Ishikawa (cell line): ENCODE measurements at regions not wholly inside any gene's neighbourhood (a gene's known extent, or its start where the extent isn't known, plus 50 kb on each side); places are given as distances from the start of the nearest gene placed in this dataset.

Experiments used
- EGR1 ChIP-seq: IDR thresholded peaks from 2 replicates; pipeline ENCODE4 v1.6.1; 2012
- EP300 ChIP-seq: IDR thresholded peaks from 2 replicates; pipeline ENCODE4 v1.6.1; 2012; ENCODE audit warnings: borderline replicate concordance
- MAX ChIP-seq: IDR thresholded peaks from 2 replicates; pipeline ENCODE4 v1.6.1; 2012
- NFIC ChIP-seq: IDR thresholded peaks from 2 replicates; pipeline ENCODE4 v1.6.1; 2012
- RAD21 ChIP-seq: IDR thresholded peaks from 2 replicates; pipeline ENCODE4 v1.6.1; 2012; ENCODE audit warnings: low read depth
- REST ChIP-seq: IDR thresholded peaks from 2 replicates; pipeline ENCODE4 v1.6.1; 2012; ENCODE audit warnings: low read depth, mild to moderate bottlenecking

GRCh38 chr10:47159361-47160260 lies 140.4 kb upstream of the GDF10 start:
- TF ChIP-seq REST (no peak), EP300 (no peak), MAX (no peak), NFIC (no peak), RAD21 (no peak), EGR1 (no peak)
